NOMO-1 (cell line): ENCODE measurements at regions not wholly inside any gene's neighbourhood (a gene's known extent, or its start where the extent isn't known, plus 50 kb on each side); places are given as distances from the start of the nearest gene placed in this dataset.
A peak's percentile ranks its signal among the peaks of the same experiment; 100 is the strongest.

Source experiments
- DNase-seq, 2 experiments: peaks; one replicate each; lab custom pipeline; 2025; ENCODE audit not compliant: unreplicated experiment in 2 of 2; lab: John Stamatoyannopoulos, UW

GRCh38 chr5:71862507-71863060 is 143.5 kb downstream of the CARTPT start:
- no peak for DNase-seq

GRCh38 chr5:71864730-71865601 is 145.9 kb downstream of the CARTPT start:
- no peak for DNase-seq

- DNase-seq = no peak
Observed at GRCh38 chr5:71865665-71866320, 146.7 kb downstream of the CARTPT start.

DNA sequence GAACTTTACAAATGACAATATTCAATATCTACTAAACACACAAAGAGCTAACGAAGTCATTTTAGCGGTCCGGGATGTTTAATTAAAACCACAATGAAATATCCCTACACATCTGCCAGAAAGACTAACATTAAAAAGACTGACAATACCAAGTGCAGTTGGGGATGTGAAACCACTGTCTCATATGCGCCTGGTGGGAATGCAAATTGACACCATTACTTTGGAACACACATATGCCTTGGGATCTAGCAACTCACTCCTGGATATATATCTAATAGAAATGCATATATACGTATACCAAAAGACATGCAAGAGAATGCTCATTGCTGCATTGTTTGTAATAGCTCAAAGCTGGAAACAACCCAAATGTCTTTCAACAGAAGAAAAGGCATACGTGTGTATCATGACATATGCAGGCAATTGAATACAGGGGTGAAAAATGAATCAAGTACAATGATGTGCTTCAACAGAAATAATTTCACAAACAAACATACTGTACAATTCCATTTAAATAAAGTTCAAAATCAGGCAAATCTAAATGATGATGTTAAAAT is 153.3 kb downstream of the CARTPT start:
- no peak for DNase-seq

- DNase-seq = no peak
Observed at GRCh38 chr5:71873191-71873591, 154.1 kb downstream of the CARTPT start.

GRCh38 chr5:71874521-71874920 is 155.4 kb downstream of the CARTPT start:
- DNase-seq = no peak

DNA sequence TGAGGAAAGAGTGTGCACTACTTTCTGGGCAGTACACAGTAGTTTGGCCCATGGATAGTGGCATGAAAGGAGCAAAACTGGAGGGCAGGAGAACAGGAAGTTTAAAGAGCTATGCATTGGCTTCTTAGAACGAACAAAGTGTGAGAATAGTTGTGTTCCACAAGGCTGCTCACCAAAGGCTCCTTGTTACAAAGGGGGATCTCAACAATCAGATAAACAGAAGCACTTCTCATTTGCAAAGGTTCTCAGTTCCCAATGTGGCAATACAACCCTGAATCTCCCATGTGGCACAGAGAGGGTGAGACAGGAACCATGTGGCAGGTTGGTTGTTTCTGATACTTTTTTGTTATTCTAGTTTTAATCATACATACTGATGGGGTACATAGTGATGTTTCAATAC is 158.4 kb downstream of the CARTPT start:
- DNase-seq = no peak

DNA sequence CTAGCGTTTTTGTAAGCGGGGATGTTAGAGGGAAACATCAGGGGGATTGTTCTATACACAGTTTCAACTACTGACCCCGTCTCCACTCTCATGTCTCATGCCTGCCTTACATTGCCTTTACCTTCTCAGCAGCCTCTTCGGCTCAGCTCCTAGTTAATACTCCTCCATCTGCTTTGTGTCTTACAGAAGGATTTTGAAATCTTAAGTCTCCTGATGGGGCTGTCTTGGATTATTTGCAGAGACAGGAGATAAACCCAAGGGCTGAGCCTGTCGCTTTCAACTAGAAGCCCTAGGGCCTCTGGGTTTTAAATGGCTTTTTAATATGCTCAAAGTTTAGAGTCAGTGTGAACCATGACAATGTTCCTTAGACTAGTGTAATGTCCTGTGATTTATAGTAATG is 161.5 kb downstream of the CARTPT start:
- no peak for DNase-seq

GRCh38 chr5:71882826-71883741 is 164.0 kb downstream of the CARTPT start:
- no peak for DNase-seq

DNA sequence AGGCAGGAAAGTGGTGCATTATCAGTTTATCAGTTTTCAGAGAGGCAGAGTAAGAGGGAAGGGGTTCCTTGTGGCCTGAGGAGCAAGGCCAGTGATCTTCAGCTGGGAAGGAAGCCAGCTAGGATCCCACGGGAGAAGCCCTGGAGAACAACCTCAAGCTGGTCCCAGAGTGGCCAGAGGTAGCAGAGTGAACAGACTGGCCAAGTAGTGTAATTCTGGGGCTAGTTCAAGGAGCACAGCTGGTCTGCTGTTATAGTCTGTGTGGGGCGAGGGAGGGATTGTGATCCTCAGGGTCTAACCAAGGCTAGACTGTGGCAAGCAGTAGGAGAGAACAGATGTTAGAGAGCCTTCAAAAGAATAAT is 164.6 kb downstream of the CARTPT start:
- DNase-seq = no peak

DNA sequence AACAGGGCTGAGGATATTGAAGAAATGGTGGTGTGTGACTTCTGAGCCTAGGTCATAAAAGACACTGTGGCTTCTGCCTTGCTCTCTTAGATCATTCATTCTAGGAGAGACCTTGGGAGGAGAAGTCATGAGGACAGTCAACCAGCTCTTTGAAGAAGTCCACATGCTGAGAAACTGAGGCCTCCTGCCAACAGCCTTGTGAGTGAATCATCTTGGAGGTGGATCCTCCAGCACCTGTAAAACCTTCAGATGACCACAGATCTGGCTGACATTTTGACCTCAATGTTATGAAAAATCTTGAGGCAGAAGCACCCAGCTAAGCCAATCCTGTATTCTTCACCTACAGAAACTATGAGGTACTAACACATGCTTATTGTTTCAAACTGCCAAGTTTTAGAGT is 165.9 kb downstream of the CARTPT start:
- no peak for DNase-seq

DNA sequence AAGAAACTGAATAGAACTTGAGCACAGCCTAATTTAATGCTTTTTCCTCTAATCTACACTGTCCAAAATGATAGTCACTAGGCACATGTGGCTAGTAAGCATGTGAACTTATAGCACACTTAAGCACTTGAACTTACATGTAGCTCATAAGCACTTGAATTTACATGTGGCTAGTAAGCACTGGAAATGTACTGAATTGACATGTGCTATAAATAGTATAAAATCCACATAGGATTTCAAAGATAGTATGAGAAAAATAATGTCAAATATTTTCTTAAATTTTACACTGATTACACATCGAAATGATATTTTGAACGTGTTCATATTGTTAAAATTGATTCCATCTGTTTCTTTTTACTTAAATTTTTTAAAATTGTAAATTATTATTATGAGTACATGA is 167.3 kb downstream of the CARTPT start:
- no peak for DNase-seq

GRCh38 chr5:71887680-71888079 is 168.6 kb downstream of the CARTPT start:
- DNase-seq = peak; percentile 36 to 73

DNA sequence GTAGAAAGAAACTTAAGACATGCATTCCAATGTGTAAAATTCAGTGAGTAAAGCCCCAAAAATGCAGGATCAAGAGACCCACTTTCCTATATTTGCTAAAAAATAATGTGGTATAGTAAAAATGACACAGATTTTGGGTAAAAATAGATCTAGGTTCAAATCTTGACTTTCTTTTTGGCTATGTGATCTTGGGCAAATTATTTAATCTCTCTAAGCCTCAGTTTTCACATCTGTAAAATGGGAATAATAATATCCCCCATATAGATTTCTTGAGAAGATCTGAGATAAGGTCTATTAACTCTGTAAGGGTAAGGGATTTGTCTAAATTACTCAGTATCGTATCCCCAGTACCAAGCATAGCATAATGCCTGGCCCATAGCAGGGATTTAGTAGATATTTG is 172.3 kb downstream of the CARTPT start:
- no peak for DNase-seq

- DNase-seq = no peak
Observed at GRCh38 chr5:71891856-71892255, 172.8 kb downstream of the CARTPT start.

- DNase-seq = no peak
Observed at GRCh38 chr5:71892641-71893365, 173.7 kb downstream of the CARTPT start.

DNA sequence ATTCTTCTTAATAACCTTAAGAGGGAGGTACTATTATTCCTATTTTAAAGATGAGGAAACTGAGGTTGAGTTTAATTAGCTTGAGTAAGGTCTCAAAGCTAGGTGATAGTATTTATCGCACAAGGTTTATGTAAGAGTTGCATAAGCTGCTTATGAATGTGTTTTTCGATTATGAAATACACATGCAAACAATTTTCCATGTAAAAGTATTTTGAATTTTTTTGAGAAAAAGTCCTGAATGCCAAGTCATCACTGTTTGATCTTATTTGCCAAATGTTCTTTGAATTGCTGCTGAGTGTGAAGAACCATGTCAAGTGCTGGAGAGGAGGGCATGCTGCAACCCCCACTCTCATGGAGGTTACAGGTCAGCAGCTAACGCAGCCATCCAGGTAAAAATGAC is 174.4 kb downstream of the CARTPT start:
- DNase-seq = no peak

DNA sequence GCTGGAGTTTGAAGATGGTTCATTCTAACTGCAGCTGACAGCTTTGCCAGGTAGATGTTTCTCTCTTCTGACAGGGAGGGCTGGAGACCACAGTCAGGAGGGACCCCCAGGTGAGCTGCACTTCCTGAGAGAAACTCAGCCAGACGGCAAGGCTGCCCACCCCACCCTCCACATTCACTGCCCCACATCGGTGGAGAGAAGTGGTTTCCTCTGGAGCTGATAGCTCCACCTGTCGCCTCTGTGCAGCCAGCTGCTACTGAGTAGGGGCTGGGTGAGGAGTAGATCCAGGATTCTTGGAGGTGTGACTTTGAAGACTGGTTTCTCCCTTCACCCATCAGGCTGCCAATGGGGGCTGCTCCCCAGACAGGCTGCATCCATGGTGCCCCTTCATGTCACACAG is 175.0 kb downstream of the CARTPT start:
- DNase-seq = no peak

DNA sequence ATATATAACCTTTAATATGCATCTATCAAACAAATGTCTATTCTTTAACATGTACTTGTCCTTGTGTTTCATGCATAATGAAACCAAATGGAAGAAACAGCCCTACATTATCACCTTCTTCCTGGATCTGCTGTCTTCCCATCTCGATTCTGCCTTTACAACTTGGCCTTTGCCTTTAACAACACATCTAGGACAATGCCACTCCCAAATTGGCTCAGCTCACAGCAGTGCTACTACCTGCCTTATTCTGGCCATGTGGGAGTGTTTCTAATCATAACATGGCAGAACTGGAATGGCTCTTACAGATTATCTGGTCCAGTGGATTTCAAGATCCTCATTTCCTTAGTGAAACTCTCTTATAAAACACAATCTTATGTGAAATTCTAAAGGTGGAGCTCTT is 176.5 kb downstream of the CARTPT start:
- no peak for DNase-seq

GRCh38 chr5:71899865-71900342 is 180.8 kb downstream of the CARTPT start:
- no peak for DNase-seq
